Endothelial cell (in vitro differentiated cells): ENCODE measurements at regions not wholly inside any gene's neighbourhood (a gene's known extent, or its start where the extent isn't known, plus 50 kb on each side); places are given as distances from the start of the nearest gene placed in this dataset.

Experiments used
- DNase-seq: peaks from one replicate; pipeline ENCODE4 v3.0.0; 2021; ENCODE audit warnings: low spot score
- H3K27ac Mint-ChIP-seq: one replicate; pipeline ENCODE4 v1.8.0; 2021; ENCODE audit warnings: mixed read lengths, inconsistent platforms; ENCODE audit not compliant: unreplicated experiment
- H3K27me3 Mint-ChIP-seq: one replicate; pipeline ENCODE4 v1.8.0; 2021; ENCODE audit warnings: mild to moderate bottlenecking, moderate library complexity, mixed read lengths, inconsistent platforms; ENCODE audit not compliant: unreplicated experiment
- H3K36me3 Mint-ChIP-seq: one replicate; pipeline ENCODE4 v1.8.0; 2021; ENCODE audit warnings: mild to moderate bottlenecking, low read depth, mixed read lengths, inconsistent platforms; ENCODE audit not compliant: unreplicated experiment
- H3K4me1 Mint-ChIP-seq: one replicate; pipeline ENCODE4 v1.8.0; 2021; ENCODE audit warnings: mild to moderate bottlenecking, mixed read lengths, inconsistent platforms; ENCODE audit not compliant: unreplicated experiment
- H3K4me3 Mint-ChIP-seq: one replicate; pipeline ENCODE4 v1.8.0; 2021; ENCODE audit warnings: mild to moderate bottlenecking, mixed read lengths, inconsistent platforms; ENCODE audit not compliant: unreplicated experiment
- H3K9me3 Mint-ChIP-seq: one replicate; pipeline ENCODE4 v1.8.0; 2021; ENCODE audit warnings: mixed read lengths, inconsistent platforms; ENCODE audit not compliant: unreplicated experiment
- CTCF ChIP-seq: fragments of 200-600 bp; sonication (generic); IDR thresholded peaks from one replicate; pipeline ENCODE4 v1.5.0; 2021; ENCODE audit warnings: antibody characterized with exemption; ENCODE audit not compliant: unreplicated experiment

GRCh38 chr5:125699860-125700259 is 723.3 kb upstream of the GRAMD2B start:
- no peaks in the 10 kb centered on the region for H3K4me1 Mint-ChIP-seq
- H3K36me3 Mint-ChIP-seq, result no peaks in the 10 kb centered on the region
- peaks cover 4% of the 10 kb centered on the region for H3K9me3 Mint-ChIP-seq
- H3K27me3 Mint-ChIP-seq, result no peaks in the 10 kb centered on the region
- no peak overlapping the region for H3K4me3 Mint-ChIP-seq
- no peak for DNase-seq
- TF ChIP-seq CTCF, result no peak
- H3K27ac Mint-ChIP-seq, result no peak overlapping the region

- no peak overlapping the region for H3K27ac Mint-ChIP-seq
- no peak for DNase-seq
- H3K4me1 Mint-ChIP-seq, result no peaks in the 10 kb centered on the region
- H3K4me3 Mint-ChIP-seq, result no peak overlapping the region
- no peak for TF ChIP-seq CTCF
- no peaks in the 10 kb centered on the region for H3K36me3 Mint-ChIP-seq
- H3K27me3 Mint-ChIP-seq, result no peaks in the 10 kb centered on the region
- H3K9me3 Mint-ChIP-seq, result peaks cover 4% of the 10 kb centered on the region
Observed at GRCh38 chr5:125700380-125700861, 722.8 kb upstream of the GRAMD2B start.

GRCh38 chr5:125703616-125704015 is 719.6 kb upstream of the GRAMD2B start:
- no peaks in the 10 kb centered on the region for H3K27me3 Mint-ChIP-seq
- DNase-seq, result no peak
- no peaks in the 10 kb centered on the region for H3K9me3 Mint-ChIP-seq
- TF ChIP-seq CTCF, result no peak
- H3K4me3 Mint-ChIP-seq, result no peak overlapping the region
- H3K36me3 Mint-ChIP-seq, result no peaks in the 10 kb centered on the region
- H3K27ac Mint-ChIP-seq, result no peak overlapping the region
- H3K4me1 Mint-ChIP-seq, result no peaks in the 10 kb centered on the region

- DNase-seq, result no peak
- TF ChIP-seq CTCF, result no peak
- Mint-ChIP-seq H3K9me3 (no peaks in the 10 kb centered on the region), H3K4me3 (no peak overlapping the region), H3K27ac (no peak overlapping the region), H3K36me3 (no peaks in the 10 kb centered on the region), H3K27me3 (no peaks in the 10 kb centered on the region), H3K4me1 (no peaks in the 10 kb centered on the region)
Observed at GRCh38 chr5:125704888-125705287, 718.3 kb upstream of the GRAMD2B start.

GRCh38 chr5:125708583-125708982 is 714.6 kb upstream of the GRAMD2B start:
- no peak overlapping the region for H3K4me3 Mint-ChIP-seq
- TF ChIP-seq CTCF, result no peak
- no peaks in the 10 kb centered on the region for H3K9me3 Mint-ChIP-seq
- no peak overlapping the region for H3K27ac Mint-ChIP-seq
- H3K27me3 Mint-ChIP-seq, result no peaks in the 10 kb centered on the region
- H3K4me1 Mint-ChIP-seq, result no peaks in the 10 kb centered on the region
- DNase-seq, result no peak
- H3K36me3 Mint-ChIP-seq, result no peaks in the 10 kb centered on the region
